Fibroblast of lung (primary cell): ENCODE measurements at regions not wholly inside any gene's neighbourhood (a gene's known extent, or its start where the extent isn't known, plus 50 kb on each side); places are given as distances from the start of the nearest gene placed in this dataset.

ENCODE experiments used
- DNase-seq, 2 donors: peaks; one replicate each; pipeline versions ENCODE4 v3.0.0 to v3.0.0-alpha.2; 2010; ENCODE audit warnings: low read depth in 2 of 2
- H2AFZ ChIP-seq: 2 replicates; pipeline ENCODE4 v1.5.1; 2012; ENCODE audit warnings: low read length, control low read depth, inconsistent platforms
- H3K27ac ChIP-seq: 2 replicates; pipeline ENCODE4 v1.5.1; 2011; ENCODE audit warnings: low read length, control low read depth; ENCODE audit not compliant: insufficient read depth
- H3K27me3 ChIP-seq: 2 replicates; pipeline ENCODE4 v1.5.1; 2011; ENCODE audit warnings: mild to moderate bottlenecking, low read length; ENCODE audit not compliant: control insufficient read depth, insufficient read depth
- H3K36me3 ChIP-seq: 2 replicates; pipeline ENCODE4 v1.5.1; 2011; ENCODE audit warnings: low read length; ENCODE audit not compliant: control insufficient read depth, insufficient read depth
- H3K4me1 ChIP-seq: 2 replicates; pipeline ENCODE4 v1.5.1; 2011; ENCODE audit warnings: low read length; ENCODE audit not compliant: control insufficient read depth, insufficient read depth; ENCODE audit errors: extremely low read depth
- H3K4me2 ChIP-seq: 2 replicates; pipeline ENCODE4 v1.5.1; 2011; ENCODE audit warnings: low read length, control low read depth; ENCODE audit not compliant: insufficient read depth; ENCODE audit errors: extremely low read depth
- H3K4me3 ChIP-seq, 4 experiments: fragments of 200-600 bp in 1 of 4; sonication (generic) in 1 of 4; replicated peaks in 1 of 4; 2 replicates each; pipeline ENCODE4 v1.5.1; 2011 to 2016; ENCODE audit warnings: low read length in 4 of 4, low read depth in 3 of 4, mild to moderate bottlenecking in 3 of 4, control low read depth in 2 of 4, inconsistent platforms in 1 of 4, mixed read lengths in 1 of 4; ENCODE audit not compliant: insufficient read depth in 1 of 4; ENCODE audit errors: control extremely low read depth in 1 of 4
- H3K79me2 ChIP-seq: 2 replicates; pipeline ENCODE4 v1.5.1; 2012; ENCODE audit warnings: mild to moderate bottlenecking, low read length, inconsistent platforms; ENCODE audit not compliant: control insufficient read depth, insufficient read depth
- H3K9ac ChIP-seq: 2 replicates; pipeline ENCODE4 v1.5.1; 2011; ENCODE audit warnings: mild to moderate bottlenecking, low read length, control low read depth; ENCODE audit not compliant: insufficient read depth
- H3K9me3 ChIP-seq: 2 replicates; pipeline ENCODE4 v1.5.1; 2012; ENCODE audit warnings: low read depth, low read length; ENCODE audit not compliant: control insufficient read depth, insufficient read depth
- H4K20me1 ChIP-seq: 2 replicates; pipeline ENCODE4 v1.5.1; 2011; ENCODE audit warnings: low read length; ENCODE audit not compliant: control insufficient read depth, insufficient read depth; ENCODE audit errors: extremely low read depth
- CTCF ChIP-seq, 2 donors: IDR thresholded peaks in 1 of 2; conservative IDR thresholded peaks in 1 of 2; 1 replicate in 1 of 2; 2 replicates in 1 of 2; pipeline ENCODE4 v1.5.1; 2011 to 2012; ENCODE audit warnings: low read length in 2 of 2, control low read depth in 1 of 2, inconsistent platforms in 1 of 2, low read depth in 1 of 2, mild to moderate bottlenecking in 1 of 2
- EZH2 ChIP-seq: IDR thresholded peaks from 2 replicates; pipeline ENCODE4 v1.5.1; 2012; ENCODE audit warnings: low read length, control low read depth, mild to moderate bottlenecking; ENCODE audit errors: missing control alignments

DNA sequence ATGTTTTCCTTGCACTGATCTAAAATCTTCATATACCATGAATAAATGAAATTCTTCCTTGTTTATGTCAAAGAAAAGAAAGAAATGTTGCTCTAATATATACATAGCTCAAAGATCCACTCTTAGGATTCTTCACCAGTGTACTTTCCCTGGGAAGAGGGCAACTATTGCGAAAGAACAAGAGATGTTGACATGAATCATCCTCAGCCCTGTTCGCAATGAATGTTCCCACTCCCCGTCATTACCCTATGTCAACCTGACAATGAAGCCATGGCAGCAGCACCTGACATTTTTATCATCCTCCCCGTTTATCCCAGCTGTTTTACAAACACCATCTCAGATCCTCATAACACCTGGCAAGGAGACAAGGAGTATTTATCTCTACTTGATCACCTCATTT lies 409.1 kb upstream of the GRIA1 start:
- no peaks in the 10 kb centered on the region for H3K79me2 ChIP-seq
- H3K27ac ChIP-seq: no peak overlapping the region
- H4K20me1 ChIP-seq: no peaks in the 10 kb centered on the region
- no peak overlapping the region for H3K4me2 ChIP-seq
- TF ChIP-seq EZH2: no peak
- no peak for TF ChIP-seq CTCF (conservative IDR thresholded peaks at IDR 0.05 in 1 of 2, IDR thresholded peaks at IDR 0.05 in 1 of 2; ENCODE audit: low read depth in 1 of 2, low read length in 2 of 2)
- no peak overlapping the region for H3K9ac ChIP-seq
- no peak overlapping the region for H2AFZ ChIP-seq
- H3K4me3 ChIP-seq: no peak overlapping the region
- no peaks in the 10 kb centered on the region for H3K4me1 ChIP-seq
- H3K36me3 ChIP-seq: no peaks in the 10 kb centered on the region
- no peaks in the 10 kb centered on the region for H3K9me3 ChIP-seq
- H3K27me3 ChIP-seq: no peaks in the 10 kb centered on the region
- DNase-seq: no peak

- no peak overlapping the region for H3K4me3 ChIP-seq
- no peaks in the 10 kb centered on the region for H3K36me3 ChIP-seq
- no peaks in the 10 kb centered on the region for H3K27me3 ChIP-seq
- H3K27ac ChIP-seq: no peak overlapping the region
- H3K4me1 ChIP-seq: no peaks in the 10 kb centered on the region
- H2AFZ ChIP-seq: no peak overlapping the region
- no peaks in the 10 kb centered on the region for H4K20me1 ChIP-seq
- peak in 1 of 2 donors; percentile 0 for DNase-seq
- H3K4me2 ChIP-seq: no peak overlapping the region
- no peaks in the 10 kb centered on the region for H3K79me2 ChIP-seq
- no peak overlapping the region for H3K9ac ChIP-seq
- TF ChIP-seq EZH2 (no peak), CTCF (conservative IDR thresholded peaks at IDR 0.05 in 1 of 2, IDR thresholded peaks at IDR 0.05 in 1 of 2; ENCODE audit: low read depth in 1 of 2, low read length in 2 of 2) (no peak)
- H3K9me3 ChIP-seq: no peaks in the 10 kb centered on the region
These were observed 406.0 kb upstream of the GRIA1 start for GRCh38 chr5:153084511-153084910.

GRCh38 chr5:153086486-153086885 lies 404.0 kb upstream of the GRIA1 start:
- Histone ChIP-seq H3K79me2 (no peaks in the 10 kb centered on the region), H3K9me3 (no peaks in the 10 kb centered on the region), H3K4me3 (no peak overlapping the region), H3K36me3 (no peaks in the 10 kb centered on the region), H3K4me2 (no peak overlapping the region), H4K20me1 (no peaks in the 10 kb centered on the region), H3K9ac (no peak overlapping the region), H3K27me3 (no peaks in the 10 kb centered on the region), H2AFZ (no peak overlapping the region), H3K4me1 (no peaks in the 10 kb centered on the region), H3K27ac (no peak overlapping the region)
- TF ChIP-seq EZH2 (no peak), CTCF (conservative IDR thresholded peaks at IDR 0.05 in 1 of 2, IDR thresholded peaks at IDR 0.05 in 1 of 2; ENCODE audit: low read depth in 1 of 2, low read length in 2 of 2) (no peak)
- DNase-seq: no peak
